Stimulated activated naive CD8-positive, alpha-beta T cell treated with anti-CD3 and anti-CD28 coated beads, Interleukin-15, Interleukin-2, amounts not matched to agents 100 U/mL and 50 U/mL, for 24 hours (primary cell): ENCODE measurements at regions not wholly inside any gene's neighbourhood (a gene's known extent, or its start where the extent isn't known, plus 50 kb on each side); places are given as distances from the start of the nearest gene placed in this dataset.
"Not testable (repeated sequence)": the region's sequence is repeated elsewhere in the genome, so short reads cannot be mapped to it uniquely, and the experiment has no call there.

Source experiments
- ATAC-seq: fragments of 150-1000 bp; cut with Tn5 transposase; one replicate; pipeline ENCODE4 v1.10.0; 2021
- DNase-seq: peaks from one replicate; pipeline ENCODE4 v3.0.0; 2021

GRCh38 chr6:1445650-1446330 lies 56.4 kb downstream of the FOXF2 start:
- no peak for ATAC-seq
- DNase-seq = no peak

GRCh38 chr6:1449896-1450295 lies 60.5 kb downstream of the FOXF2 start:
- ATAC-seq = no peak

GRCh38 chr6:1453024-1453423 lies 63.6 kb downstream of the FOXF2 start:
- ATAC-seq = no peak

More at GRCh38 chr6:1449896-1450295, 60.5 kb downstream of the FOXF2 start:
- no peak for DNase-seq

GRCh38 chr6:1456816-1457215 lies 67.4 kb downstream of the FOXF2 start:
- ATAC-seq, DNase-seq: not testable (repeated sequence)

More at GRCh38 chr6:1453024-1453423, 63.6 kb downstream of the FOXF2 start:
- DNase-seq = no peak

GRCh38 chr6:1461207-1461606 lies 71.8 kb downstream of the FOXF2 start:
- no peak for ATAC-seq
- no peak for DNase-seq

GRCh38 chr6:1461736-1462135 lies 72.4 kb downstream of the FOXF2 start:
- DNase-seq (no peak), ATAC-seq (no peak)

- DNase-seq = no peak
- ATAC-seq = no peak
These were observed 73.9 kb downstream of the FOXF2 start for GRCh38 chr6:1463275-1463674.

GRCh38 chr6:1463751-1464426 lies 74.5 kb downstream of the FOXF2 start:
- DNase-seq = no peak
- ATAC-seq = no peak

GRCh38 chr6:1464781-1465370 lies 75.5 kb downstream of the FOXF2 start:
- no peak for ATAC-seq
- no peak for DNase-seq

GRCh38 chr6:1468126-1468525 lies 78.8 kb downstream of the FOXF2 start:
- no peak for DNase-seq
- ATAC-seq = no peak

- ATAC-seq = no peak
- DNase-seq = no peak
These were observed 80.7 kb downstream of the FOXF2 start for GRCh38 chr6:1470040-1470439.

- ATAC-seq = no peak
- DNase-seq = no peak
These were observed 83.3 kb downstream of the FOXF2 start for GRCh38 chr6:1472643-1473042.

GRCh38 chr6:1473166-1473565 lies 83.8 kb downstream of the FOXF2 start:
- DNase-seq (no peak), ATAC-seq (no peak)

GRCh38 chr6:1473598-1473997 lies 84.2 kb downstream of the FOXF2 start:
- no peak for ATAC-seq

GRCh38 chr6:1474205-1474604 lies 84.8 kb downstream of the FOXF2 start:
- ATAC-seq = no peak
- DNase-seq = no peak

More at GRCh38 chr6:1473598-1473997, 84.2 kb downstream of the FOXF2 start:
- no peak for DNase-seq

GRCh38 chr6:1475174-1475573 lies 85.8 kb downstream of the FOXF2 start:
- no peak for ATAC-seq
- DNase-seq = no peak

GRCh38 chr6:1477432-1478090 lies 88.2 kb downstream of the FOXF2 start:
- no peak for DNase-seq
- ATAC-seq = no peak

GRCh38 chr6:1478163-1478826 lies 88.9 kb downstream of the FOXF2 start:
- not testable (repeated sequence) for DNase-seq

GRCh38 chr6:1479095-1479494 lies 89.7 kb downstream of the FOXF2 start:
- DNase-seq (no peak), ATAC-seq (no peak)

More at GRCh38 chr6:1478163-1478826, 88.9 kb downstream of the FOXF2 start:
- ATAC-seq = not testable (repeated sequence)

- ATAC-seq = no peak
These were observed 90.3 kb downstream of the FOXF2 start for GRCh38 chr6:1479601-1480221.

GRCh38 chr6:1481286-1481685 lies 91.9 kb downstream of the FOXF2 start:
- ATAC-seq = no peak
- DNase-seq = no peak

More at GRCh38 chr6:1479601-1480221, 90.3 kb downstream of the FOXF2 start:
- DNase-seq = no peak
